OCI-M1 (cell line): ENCODE measurements at regions not wholly inside any gene's neighbourhood (a gene's known extent, or its start where the extent isn't known, plus 50 kb on each side); places are given as distances from the start of the nearest gene placed in this dataset.
"Not testable (repeated sequence)": the region's sequence is repeated elsewhere in the genome, so short reads cannot be mapped to it uniquely, and the experiment has no call there.

Experiments used
- DNase-seq: peaks from one replicate; lab custom pipeline; 2025; lab: John Stamatoyannopoulos, UW

GRCh38 chr6:6978731-6979130 lies 129.0 kb upstream of the RREB1 start:
- no peak for DNase-seq

- no peak for DNase-seq
Observed at GRCh38 chr6:6980999-6981597, 126.7 kb upstream of the RREB1 start.

GRCh38 chr6:6981681-6982322 lies 126.0 kb upstream of the RREB1 start:
- DNase-seq = no peak

- DNase-seq = no peak
Observed at GRCh38 chr6:6982663-6983062, 125.1 kb upstream of the RREB1 start.

GRCh38 chr6:6984585-6985366 lies 123.0 kb upstream of the RREB1 start:
- DNase-seq = no peak

GRCh38 chr6:6986344-6986743 lies 121.4 kb upstream of the RREB1 start:
- DNase-seq = no peak

GRCh38 chr6:6987749-6988148 lies 120.0 kb upstream of the RREB1 start:
- no peak for DNase-seq

GRCh38 chr6:6990059-6990458 lies 117.7 kb upstream of the RREB1 start:
- DNase-seq = not testable (repeated sequence)

- DNase-seq = no peak
Observed at GRCh38 chr6:6993503-6994237, 114.1 kb upstream of the RREB1 start.

GRCh38 chr6:6994796-6995195 lies 113.0 kb upstream of the RREB1 start:
- DNase-seq = no peak

GRCh38 chr6:6995328-6995727 lies 112.4 kb upstream of the RREB1 start:
- DNase-seq = no peak

- DNase-seq = no peak
Observed at GRCh38 chr6:6996124-6996523, 111.6 kb upstream of the RREB1 start.

GRCh38 chr6:6997263-6998193 lies 110.2 kb upstream of the RREB1 start:
- no peak for DNase-seq

- DNase-seq = no peak
Observed at GRCh38 chr6:6998194-6998569, 109.6 kb upstream of the RREB1 start.

GRCh38 chr6:7000825-7001777 lies 106.7 kb upstream of the RREB1 start:
- DNase-seq = no peak

GRCh38 chr6:7003041-7003440 lies 104.7 kb upstream of the RREB1 start:
- DNase-seq = no peak

GRCh38 chr6:7004581-7005297 lies 103.0 kb upstream of the RREB1 start:
- DNase-seq = no peak

GRCh38 chr6:7006515-7007191 lies 101.1 kb upstream of the RREB1 start:
- no peak for DNase-seq

GRCh38 chr6:7008451-7008988 lies 99.2 kb upstream of the RREB1 start:
- no peak for DNase-seq
